H1 (cell line): ENCODE measurements at regions not wholly inside any gene's neighbourhood (a gene's known extent, or its start where the extent isn't known, plus 50 kb on each side); places are given as distances from the start of the nearest gene placed in this dataset.

Source experiments
- CTCF ChIA-PET: fragments of 300-600 bp; sonication (Branson Sonifier 250); formaldehyde crosslinking; loops from one replicate; lab custom pipeline; 2021; ENCODE audit not compliant: partially characterized antibody; lab: Charles Lee
- POLR2A ChIA-PET: fragments of 300-600 bp; sonication (Branson Sonifier 250); formaldehyde crosslinking; loops from one replicate; lab custom pipeline; 2021; ENCODE audit warnings: inconsistent platforms; ENCODE audit not compliant: partially characterized antibody; lab: Charles Lee
- DNase-seq, 2 experiments: peaks; one replicate each; pipeline versions ENCODE4 v3.0.0 to v3.0.0-alpha.2; 2010 to 2022; ENCODE audit warnings: low spot score in 2 of 2, low read depth in 1 of 2, mixed read lengths in 1 of 2
- FAIRE-seq: peaks from 2 replicates; lab custom pipeline; 2011; peaks lifted over from hg19 to GRCh38; lab: Jason Lieb, UNC
- H2AFZ ChIP-seq: 2 replicates; pipeline ENCODE4 v1.8.1; 2012; ENCODE audit warnings: low read length, inconsistent platforms
- H2AK5ac ChIP-seq: 2 replicates; pipeline ENCODE4 v1.6.1; 2013; ENCODE audit warnings: low read depth, low read length
- H2BK120ac ChIP-seq: replicated peaks from 2 replicates; pipeline ENCODE3; 2013; ENCODE audit warnings: low read depth, low read length, inconsistent platforms
- H2BK12ac ChIP-seq: 2 replicates; pipeline ENCODE4 v1.6.1; 2013; ENCODE audit warnings: low read depth, low read length
- H2BK15ac ChIP-seq: 2 replicates; pipeline ENCODE4 v1.6.1; 2013; ENCODE audit warnings: low read length
- H2BK20ac ChIP-seq: 2 replicates; pipeline ENCODE4 v1.6.1; 2013; ENCODE audit warnings: low read length
- H2BK5ac ChIP-seq: 2 replicates; pipeline ENCODE4 v1.6.1; 2013; ENCODE audit warnings: low read depth, low read length
- H3K14ac ChIP-seq: 2 replicates; pipeline ENCODE4 v1.6.1; 2013; ENCODE audit warnings: inconsistent platforms; ENCODE audit not compliant: insufficient read length
- H3K18ac ChIP-seq: 2 replicates; pipeline ENCODE4 v1.6.1; 2013; ENCODE audit warnings: low read length; ENCODE audit errors: extremely low read depth
- H3K23ac ChIP-seq: 2 replicates; pipeline ENCODE4 v1.6.1; 2013; ENCODE audit warnings: inconsistent platforms; ENCODE audit not compliant: insufficient read length
- H3K23me2 ChIP-seq: 2 replicates; pipeline ENCODE4 v1.6.1; 2013; ENCODE audit warnings: low read depth, low read length
- H3K27ac ChIP-seq: 2 replicates; pipeline ENCODE4 v1.6.1; 2011; ENCODE audit warnings: low read depth, low read length, inconsistent platforms
- H3K27me3 ChIP-seq, 4 experiments: replicated peaks in 1 of 4; 1 replicate in 1 of 4; 2 replicates in 3 of 4; pipeline versions ENCODE4 v1.6.1 to v1.8.1; 2011 to 2013; ENCODE audit warnings: low read length in 3 of 4, mild to moderate bottlenecking in 3 of 4, inconsistent platforms in 2 of 4, mixed read lengths in 2 of 4, moderate library complexity in 1 of 4; ENCODE audit not compliant: control insufficient read depth in 3 of 4, insufficient read depth in 3 of 4; ENCODE audit errors: extremely low read depth in 1 of 4
- H3K36me3 ChIP-seq, 4 experiments: 2 replicates each; pipeline versions ENCODE4 v1.6.1 to v1.8.1; 2011 to 2013; ENCODE audit warnings: mild to moderate bottlenecking in 4 of 4, low read length in 3 of 4, moderate library complexity in 2 of 4, control low read depth in 1 of 4, inconsistent platforms in 1 of 4; ENCODE audit not compliant: insufficient read depth in 4 of 4, control insufficient read depth in 2 of 4
- H3K4ac ChIP-seq: replicated peaks from 2 replicates; pipeline ENCODE3; 2013; ENCODE audit warnings: low read length, low read depth, mixed read lengths, inconsistent platforms; ENCODE audit not compliant: insufficient read length
- H3K4me1 ChIP-seq, 4 experiments: replicated peaks in 1 of 4; 1 replicate in 1 of 4; 2 replicates in 3 of 4; pipeline versions ENCODE4 v1.6.1 to v1.8.1; 2011 to 2013; ENCODE audit warnings: low read length in 3 of 4, inconsistent platforms in 2 of 4, mixed read lengths in 1 of 4; ENCODE audit not compliant: insufficient read depth in 4 of 4, control insufficient read depth in 3 of 4
- H3K4me2 ChIP-seq, 2 experiments: 2 replicates each; pipeline versions ENCODE4 v1.6.1 to v1.8.1; 2011 to 2013; ENCODE audit warnings: low read depth in 2 of 2, low read length in 2 of 2, control low read depth in 1 of 2, inconsistent platforms in 1 of 2, mild to moderate bottlenecking in 1 of 2; ENCODE audit not compliant: insufficient read depth in 1 of 2
- H3K4me3 ChIP-seq, 4 experiments: fragments of 200-600, 300-600 bp in 1 of 4; sonication (generic), shearing (Covaris generic), sonication (Bioruptor Twin) in 1 of 4; 2 replicates each; pipeline versions ENCODE4 v1.5.1 to v1.8.1; 2011 to 2016; ENCODE audit warnings: low read length in 4 of 4, low read depth in 3 of 4, control low read depth in 2 of 4, inconsistent platforms in 2 of 4, mild to moderate bottlenecking in 2 of 4, mixed read lengths in 1 of 4, moderate library complexity in 1 of 4; ENCODE audit not compliant: insufficient read depth in 2 of 4; ENCODE audit errors: extremely low read depth in 1 of 4
- H3K56ac ChIP-seq: replicated peaks from 2 replicates; pipeline ENCODE3; 2013; ENCODE audit warnings: low read depth, mild to moderate bottlenecking, mixed read lengths, low read length, inconsistent platforms; ENCODE audit not compliant: insufficient read length
- H3K79me1 ChIP-seq: 2 replicates; pipeline ENCODE4 v1.6.1; 2013; ENCODE audit warnings: low read depth, low read length, control low read depth
- H3K79me2 ChIP-seq, 2 experiments: 2 replicates each; pipeline versions ENCODE4 v1.6.1 to v1.8.1; 2012 to 2013; ENCODE audit warnings: low read length in 2 of 2, mild to moderate bottlenecking in 2 of 2, inconsistent platforms in 1 of 2; ENCODE audit not compliant: insufficient read depth in 2 of 2, control insufficient read depth in 1 of 2
- H3K9ac ChIP-seq, 4 experiments: replicated peaks in 1 of 4; 1 replicate in 1 of 4; 2 replicates in 3 of 4; pipeline versions ENCODE4 v1.6.1 to v1.8.1; 2011 to 2013; ENCODE audit warnings: low read depth in 3 of 4, low read length in 3 of 4, control low read depth in 2 of 4, mild to moderate bottlenecking in 2 of 4, moderate library complexity in 2 of 4, inconsistent platforms in 1 of 4; ENCODE audit errors: extremely low read depth in 1 of 4
- H3K9me3 ChIP-seq, 2 experiments: 2 replicates each; pipeline versions ENCODE4 v1.6.1 to v1.8.1; 2012 to 2013; ENCODE audit warnings: mild to moderate bottlenecking in 2 of 2, moderate library complexity in 2 of 2, control low read depth in 1 of 2, inconsistent platforms in 1 of 2, low read depth in 1 of 2, low read length in 1 of 2, mixed read lengths in 1 of 2; ENCODE audit not compliant: insufficient read depth in 2 of 2
- H4K20me1 ChIP-seq, 2 experiments: replicated peaks in 1 of 2; 2 replicates each; pipeline versions ENCODE3 to v1.8.1; 2011 to 2013; ENCODE audit warnings: inconsistent platforms in 2 of 2, low read length in 2 of 2, mild to moderate bottlenecking in 1 of 2; ENCODE audit not compliant: insufficient read depth in 2 of 2, control insufficient read depth in 1 of 2
- H4K5ac ChIP-seq: 2 replicates; pipeline ENCODE4 v1.6.1; 2013; ENCODE audit warnings: low read length, low read depth, mixed read lengths, inconsistent platforms; ENCODE audit not compliant: insufficient read length
- H4K8ac ChIP-seq: 2 replicates; pipeline ENCODE4 v1.8.0; 2013; ENCODE audit warnings: mild to moderate bottlenecking, moderate library complexity, low read length, inconsistent platforms; ENCODE audit not compliant: insufficient read depth; ENCODE audit errors: extremely low read depth
- H4K91ac ChIP-seq: replicated peaks from 2 replicates; pipeline ENCODE3; 2013; ENCODE audit warnings: low read length, mixed read lengths, inconsistent platforms; ENCODE audit not compliant: insufficient read length
- ASH2L ChIP-seq: fragments of 200-600, 300-600 bp; sonication (generic); IDR thresholded peaks from one replicate; pipeline ENCODE4 v1.7.1; 2017; ENCODE audit warnings: low read length
- E2F6 ChIP-seq: IDR thresholded peaks from 2 replicates; pipeline ENCODE4 v1.6.1; 2012; ENCODE audit warnings: inconsistent platforms
- EZH2 ChIP-seq: fragments of 200-600 bp; sonication (generic); IDR thresholded peaks from 2 replicates; pipeline ENCODE4 v1.7.1; 2012; ENCODE audit warnings: low read depth, mild to moderate bottlenecking, moderate library complexity, low read length, inconsistent platforms; ENCODE audit not compliant: severe bottlenecking
- GTF2F1 ChIP-seq: IDR thresholded peaks from 2 replicates; pipeline ENCODE4 v1.6.1; 2012; ENCODE audit warnings: low read depth, low read length, improper control_type of control experiment, borderline replicate concordance
- KDM4A ChIP-seq: IDR thresholded peaks from one replicate; pipeline ENCODE4 v1.7.1; 2012; ENCODE audit warnings: low read depth, mild to moderate bottlenecking, moderate library complexity, low read length, inconsistent platforms; ENCODE audit not compliant: severe bottlenecking
- KDM5A ChIP-seq: fragments of 200-600 bp; IDR thresholded peaks from 2 replicates; pipeline ENCODE4 v1.7.1; 2012; ENCODE audit warnings: mild to moderate bottlenecking, low read length, inconsistent platforms, mixed read lengths
- POLR2AphosphoS5 ChIP-seq: IDR thresholded peaks from 2 replicates; pipeline ENCODE4 v1.6.1; 2011; ENCODE audit warnings: low read depth, low read length
- POU5F1 ChIP-seq: IDR thresholded peaks from 2 replicates; pipeline ENCODE4 v1.6.1; 2011; ENCODE audit warnings: low read depth, mild to moderate bottlenecking, low read length, moderate library complexity
- RAD21 ChIP-seq, 2 experiments: IDR thresholded peaks in 1 of 2; conservative IDR thresholded peaks in 1 of 2; 2 replicates each; pipeline ENCODE4 v1.6.1; 2011; ENCODE audit warnings: low read depth in 2 of 2, low read length in 2 of 2, improper control_type of control experiment in 1 of 2, inconsistent platforms in 1 of 2, mild to moderate bottlenecking in 1 of 2, moderate library complexity in 1 of 2
- RFX5 ChIP-seq: IDR thresholded peaks from 2 replicates; pipeline ENCODE4 v1.6.1; 2011; ENCODE audit warnings: low read depth, low read length, improper control_type of control experiment, borderline replicate concordance
- SIX5 ChIP-seq: IDR thresholded peaks from 2 replicates; pipeline ENCODE4 v1.6.1; 2011; ENCODE audit warnings: mild to moderate bottlenecking, low read depth, low read length
- USF2 ChIP-seq: IDR thresholded peaks from 2 replicates; pipeline ENCODE4 v1.6.1; 2011; ENCODE audit warnings: low read length, improper control_type of control experiment
- WGBS, 2 experiments: shearing (Covaris generic) in 1 of 2; methylation state at CpG; one replicate each; pipeline versions ENCODE4 v1.1.6 to v1.1.7; 2013 to 2015; ENCODE audit warnings: low lambda C conversion rate in 2 of 2, mixed read lengths in 2 of 2, inconsistent platforms in 1 of 2, low coverage in 1 of 2, missing lambda C conversion rate in 1 of 2; ENCODE audit not compliant: insufficient replicate concordance in 2 of 2, insufficient coverage in 1 of 2, insufficient read length in 1 of 2; ENCODE audit errors: extremely low coverage in 1 of 2, missing lambda C conversion rate in 1 of 2; 5-methylcytosine and 5-hydroxymethylcytosine counted together

GRCh38 chr11:33417121-33417520 lies 159.9 kb downstream of the HIPK3 start:
- Histone ChIP-seq H3K56ac (no peak overlapping the region), H4K8ac (no peak overlapping the region), H3K9ac (no peak overlapping the region), H3K4me2 (no peak overlapping the region), H2BK5ac (no peak overlapping the region), H3K27ac (no peak overlapping the region), H3K4ac (no peak overlapping the region), H2BK12ac (no peak overlapping the region), H3K79me1 (no peaks in the 10 kb centered on the region), H3K4me3 (no peak overlapping the region), H3K9me3 (no peaks in the 10 kb centered on the region), H2BK20ac (no peak overlapping the region), H4K20me1 (peaks cover 0 to 2% of the 10 kb centered on the region in 2 experiments), H4K5ac (no peak overlapping the region), H2BK15ac (no peak overlapping the region), H3K14ac (no peak overlapping the region), H4K91ac (no peak overlapping the region), H3K18ac (no peak overlapping the region), H3K36me3 (no peaks in the 10 kb centered on the region), H2BK120ac (no peak overlapping the region), H3K27me3 (no peaks in the 10 kb centered on the region), H3K23ac (no peak overlapping the region), H3K79me2 (no peaks in the 10 kb centered on the region), H2AK5ac (no peak overlapping the region), H2AFZ (no peak overlapping the region), H3K23me2 (no peaks in the 10 kb centered on the region), H3K4me1 (no peaks in the 10 kb centered on the region)
- ChIA-PET POLR2A (no interaction called here), CTCF (no interaction called here)
- TF ChIP-seq RFX5 (no peak), KDM4A (no peak), SIX5 (no peak), POLR2AphosphoS5 (no peak), ASH2L (no peak), USF2 (no peak), RAD21 (IDR thresholded peaks at IDR 0.05 in 1 of 2, conservative IDR thresholded peaks at IDR 0.05 in 1 of 2; ENCODE audit: low read depth in 2 of 2, low read length in 2 of 2) (no peak), EZH2 (no peak), KDM5A (no peak), POU5F1 (no peak), E2F6 (no peak), GTF2F1 (no peak)
- no peak for DNase-seq
- FAIRE-seq: no peak
- 87% methylated on average over 7 of the region's 7 CpGs; no CpG with 5 or more reads in 1 of the 2 experiments for WGBS, 2 experiments
